Left lung (tissue), 4 donors: ENCODE measurements at regions not wholly inside any gene's neighbourhood (a gene's known extent, or its start where the extent isn't known, plus 50 kb on each side); places are given as distances from the start of the nearest gene placed in this dataset.
"Not testable (repeated sequence)": the region's sequence is repeated elsewhere in the genome, so short reads cannot be mapped to it uniquely, and the experiment has no call there.

Source experiments
- ATAC-seq: fragments of 200-7000 bp; cut with Tn5 transposase; one replicate; pipeline ENCODE4 v1.9.1; 2020; ENCODE audit warnings: moderate library complexity
- DNase-seq, 4 donors: peaks; one replicate each; pipeline ENCODE4 v3.0.0-alpha.2; 2013 to 2020
- H3K27ac ChIP-seq, 2 donors: fragments of 200-600 bp; sonication (generic) in 1 of 2; one replicate each; pipeline versions ENCODE4 v1.5.0 to v1.8.0; 2020 to 2021
- H3K27me3 ChIP-seq, 2 donors: fragments of 200-600 bp; sonication (generic) in 1 of 2; one replicate each; pipeline versions ENCODE4 v1.5.0 to v1.8.0; 2020 to 2021
- H3K36me3 ChIP-seq, 2 donors: fragments of 200-600 bp; sonication (generic) in 1 of 2; one replicate each; pipeline versions ENCODE4 v1.5.0 to v1.8.0; 2020 to 2021
- H3K4me1 ChIP-seq, 2 donors: fragments of 200-600 bp; one replicate each; pipeline ENCODE4 v1.8.0; 2021
- H3K4me3 ChIP-seq, 2 donors: fragments of 200-600 bp; sonication (generic) in 1 of 2; one replicate each; pipeline versions ENCODE4 v1.5.0 to v1.8.0; 2020 to 2021; ENCODE audit warnings: mild to moderate bottlenecking in 1 of 2
- H3K9me3 ChIP-seq, 2 donors: fragments of 200-600 bp; sonication (generic) in 1 of 2; one replicate each; pipeline versions ENCODE4 v1.5.0 to v1.8.0; 2020 to 2021
- intact Hi-C, 2 donors: fragments of 100-400 bp; cut with DNase I; formaldehyde crosslinking; loops; one replicate each; pipeline versions ENCODE4 v1.11.2 to v1.14.2; 2022
- TF ChIP-seq, protein P1 (sequence below), 2 donors: fragments of 200-600 bp; sonication (generic) in 1 of 2; IDR thresholded peaks; one replicate each; pipeline versions ENCODE4 v1.5.0 to v1.8.0; 2021; ENCODE audit warnings: antibody characterized with exemption in 2 of 2
- donor health status: DM: no; HTN: yes; CAD: no.
- donor health status: DM: no; HTN: no; CAD: no.

- TF ChIP-seq, protein P1, sequence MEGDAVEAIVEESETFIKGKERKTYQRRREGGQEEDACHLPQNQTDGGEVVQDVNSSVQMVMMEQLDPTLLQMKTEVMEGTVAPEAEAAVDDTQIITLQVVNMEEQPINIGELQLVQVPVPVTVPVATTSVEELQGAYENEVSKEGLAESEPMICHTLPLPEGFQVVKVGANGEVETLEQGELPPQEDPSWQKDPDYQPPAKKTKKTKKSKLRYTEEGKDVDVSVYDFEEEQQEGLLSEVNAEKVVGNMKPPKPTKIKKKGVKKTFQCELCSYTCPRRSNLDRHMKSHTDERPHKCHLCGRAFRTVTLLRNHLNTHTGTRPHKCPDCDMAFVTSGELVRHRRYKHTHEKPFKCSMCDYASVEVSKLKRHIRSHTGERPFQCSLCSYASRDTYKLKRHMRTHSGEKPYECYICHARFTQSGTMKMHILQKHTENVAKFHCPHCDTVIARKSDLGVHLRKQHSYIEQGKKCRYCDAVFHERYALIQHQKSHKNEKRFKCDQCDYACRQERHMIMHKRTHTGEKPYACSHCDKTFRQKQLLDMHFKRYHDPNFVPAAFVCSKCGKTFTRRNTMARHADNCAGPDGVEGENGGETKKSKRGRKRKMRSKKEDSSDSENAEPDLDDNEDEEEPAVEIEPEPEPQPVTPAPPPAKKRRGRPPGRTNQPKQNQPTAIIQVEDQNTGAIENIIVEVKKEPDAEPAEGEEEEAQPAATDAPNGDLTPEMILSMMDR (IDR thresholded peaks at IDR 0.05): peak; percentile 81 to 84
- H3K27me3 ChIP-seq: no peaks in the 10 kb centered on the region
- ATAC-seq: peak; percentile 91
- peak overlapping the region; percentile 82 to 87 for H3K27ac ChIP-seq
- peaks cover 0 to 12% of the 10 kb centered on the region in 2 donors for H3K4me1 ChIP-seq
- DNase-seq: peak in 2 of 4 donors; percentile 83 to 89
- peak overlapping the region; percentile 20 to 38 for H3K4me3 ChIP-seq
- H3K9me3 ChIP-seq: no peaks in the 10 kb centered on the region
- peaks cover 0 to 70% of the 10 kb centered on the region in 2 donors for H3K36me3 ChIP-seq
- intact Hi-C loops: no loop called here
Observed at GRCh38 chr21:36260030-36260787, 59.8 kb upstream of the MORC3 start.

DNA sequence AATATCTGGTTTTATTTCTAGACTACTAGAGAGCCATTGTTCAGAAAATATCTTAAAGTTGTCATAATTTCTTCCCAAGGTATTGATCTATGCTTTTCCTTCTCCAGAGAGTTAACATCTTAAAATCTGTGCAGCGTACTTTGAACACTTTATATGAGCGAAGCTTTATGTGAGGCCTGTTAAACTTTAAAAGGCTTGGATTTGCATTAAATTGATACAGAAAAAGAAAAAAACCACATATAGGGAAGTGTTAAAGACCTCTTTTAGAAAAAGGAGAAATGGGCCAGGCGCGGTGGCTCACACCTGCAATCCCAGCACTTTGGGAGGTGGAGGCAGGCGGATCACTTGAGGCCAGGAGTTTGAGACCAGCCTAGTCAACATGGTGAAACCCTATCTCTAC lies 59.2 kb upstream of the MORC3 start:
- no peaks in the 10 kb centered on the region for H3K9me3 ChIP-seq
- peak overlapping the region; percentile 82 to 87 for H3K27ac ChIP-seq
- H3K27me3 ChIP-seq: no peaks in the 10 kb centered on the region
- intact Hi-C loops: no loop called here
- no peak for ATAC-seq
- peaks cover 0 to 70% of the 10 kb centered on the region in 2 donors for H3K36me3 ChIP-seq
- peaks cover 0 to 12% of the 10 kb centered on the region in 2 donors for H3K4me1 ChIP-seq
- TF ChIP-seq, protein P1 (IDR thresholded peaks at IDR 0.05): peak in 1 of 2 donors; percentile 11
- DNase-seq: no peak
- H3K4me3 ChIP-seq: peak overlapping the region; percentile 20 to 38

DNA sequence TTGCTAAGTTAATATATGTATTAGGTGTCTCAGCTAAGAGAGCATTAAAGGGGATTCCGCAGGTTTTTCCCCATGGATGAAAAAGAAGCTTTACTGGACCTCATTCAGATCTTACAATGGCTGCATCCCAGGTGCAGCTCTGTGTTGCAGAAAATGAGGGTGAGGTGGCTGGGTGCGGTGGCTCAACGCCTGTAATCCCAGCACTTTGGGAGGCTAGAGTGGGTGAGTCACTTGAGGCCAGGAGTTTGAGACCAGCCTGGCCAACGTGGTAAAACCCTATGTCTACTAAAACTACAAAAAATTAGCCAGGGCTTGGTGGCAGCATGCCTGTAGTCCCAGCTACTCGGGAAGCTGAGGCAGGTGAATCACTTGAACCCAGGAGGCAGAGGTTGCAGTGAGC lies 58.5 kb upstream of the MORC3 start:
- no peak for ATAC-seq
- TF ChIP-seq, protein P1 (IDR thresholded peaks at IDR 0.05): no peak
- DNase-seq: no peak
- H3K9me3 ChIP-seq: no peaks in the 10 kb centered on the region
- H3K27me3 ChIP-seq: no peaks in the 10 kb centered on the region
- intact Hi-C loops: no loop called here
- H3K4me3 ChIP-seq: no peak overlapping the region
- H3K27ac ChIP-seq: no peak overlapping the region
- peaks cover 0 to 70% of the 10 kb centered on the region in 2 donors for H3K36me3 ChIP-seq
- H3K4me1 ChIP-seq: peaks cover 0 to 12% of the 10 kb centered on the region in 2 donors

GRCh38 chr21:36263797-36264196 lies 56.2 kb upstream of the MORC3 start:
- no peak overlapping the region for H3K27ac ChIP-seq
- intact Hi-C loops: no loop called here
- no peaks in the 10 kb centered on the region for H3K27me3 ChIP-seq
- TF ChIP-seq, protein P1 (IDR thresholded peaks at IDR 0.05): no peak
- H3K4me3 ChIP-seq: no peak overlapping the region
- H3K4me1 ChIP-seq: peaks cover 0 to 12% of the 10 kb centered on the region in 2 donors
- H3K9me3 ChIP-seq: no peaks in the 10 kb centered on the region
- ATAC-seq (no peak), DNase-seq (no peak)
- H3K36me3 ChIP-seq: peaks cover 0 to 75% of the 10 kb centered on the region in 2 donors

DNA sequence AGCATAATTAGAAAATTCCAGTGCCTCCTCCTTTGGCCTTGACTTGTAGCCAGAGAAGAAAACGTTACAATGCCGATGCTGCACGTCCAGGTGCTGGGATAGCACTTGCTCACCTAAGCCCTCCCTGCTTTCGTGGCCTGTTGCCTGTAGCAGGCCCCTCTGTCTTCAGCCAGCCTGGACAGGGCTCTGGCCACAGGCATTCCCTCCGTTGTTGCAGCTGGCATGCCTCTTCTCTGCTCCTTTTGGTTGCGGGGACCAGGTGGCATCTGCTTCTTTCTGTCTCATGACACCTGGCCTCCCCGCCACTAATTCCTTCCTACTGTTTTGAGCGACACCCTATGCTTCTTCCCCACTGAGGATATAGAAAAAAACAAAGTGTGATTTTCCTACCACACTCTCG lies 54.6 kb upstream of the MORC3 start:
- no peak overlapping the region for H3K27ac ChIP-seq
- TF ChIP-seq, protein P1 (IDR thresholded peaks at IDR 0.05): no peak
- H3K4me3 ChIP-seq: no peak overlapping the region
- intact Hi-C loops: no loop called here
- peaks cover 0 to 88% of the 10 kb centered on the region in 2 donors for H3K36me3 ChIP-seq
- no peak for ATAC-seq
- H3K27me3 ChIP-seq: no peaks in the 10 kb centered on the region
- no peak for DNase-seq
- H3K4me1 ChIP-seq: peaks cover 0 to 6% of the 10 kb centered on the region in 2 donors
- no peaks in the 10 kb centered on the region for H3K9me3 ChIP-seq

GRCh38 chr21:36267828-36268227 lies 52.2 kb upstream of the MORC3 start:
- H3K27me3 ChIP-seq, H3K4me3 ChIP-seq, DNase-seq, intact Hi-C loops, H3K27ac ChIP-seq, H3K9me3 ChIP-seq, ATAC-seq, H3K4me1 ChIP-seq: not testable (repeated sequence)
- H3K36me3 ChIP-seq: peaks cover 0 to 92% of the 10 kb centered on the region in 2 donors

DNA sequence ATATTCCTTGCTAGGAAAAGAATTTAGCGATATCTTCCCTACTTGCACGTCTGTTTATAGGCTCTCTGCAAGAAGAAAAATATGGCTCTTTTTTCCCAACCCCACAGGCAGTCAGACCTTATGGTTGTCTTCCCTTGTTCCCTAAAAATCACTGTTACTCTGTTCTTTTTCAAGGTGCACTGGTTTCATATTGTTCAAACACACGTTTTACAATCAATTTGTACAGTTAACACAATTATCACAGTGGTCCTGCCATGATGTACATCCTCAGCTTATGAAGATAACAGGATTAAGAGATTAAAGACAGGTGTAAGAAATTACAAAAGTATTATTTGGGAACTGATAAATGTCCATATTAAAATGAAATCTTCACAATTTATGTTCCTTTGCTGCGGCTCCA lies 51.7 kb upstream of the MORC3 start:
- H3K9me3 ChIP-seq, H3K4me1 ChIP-seq, H3K27ac ChIP-seq, ATAC-seq, H3K27me3 ChIP-seq, H3K4me3 ChIP-seq, DNase-seq, intact Hi-C loops: not testable (repeated sequence)
- peaks cover 0 to 92% of the 10 kb centered on the region in 2 donors for H3K36me3 ChIP-seq
